ENCODE measurements at regions not wholly inside any gene's neighbourhood (a gene's known extent, or its start where the extent isn't known, plus 50 kb on each side); places are given as distances from the start of the nearest gene placed in this dataset.

DNA sequence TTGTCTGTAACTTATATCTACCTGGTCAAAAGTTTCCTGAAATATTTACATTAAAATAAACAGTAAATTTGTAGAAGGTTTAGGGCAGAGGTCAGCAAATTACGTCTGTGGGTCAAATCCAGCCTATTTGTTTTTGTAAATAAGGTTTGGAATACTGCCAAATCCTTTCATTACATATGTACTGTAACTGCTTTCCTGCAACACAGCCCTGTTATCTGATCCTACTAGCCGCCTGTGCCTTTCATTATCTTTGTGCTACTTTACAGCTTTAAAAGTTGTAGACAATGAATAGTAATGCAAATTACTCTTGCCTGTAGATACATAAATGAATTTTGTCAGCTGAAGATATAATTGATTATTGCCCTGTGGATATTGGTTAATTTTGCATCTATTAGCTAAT is 369.6 kb upstream of the SLC7A11 start:
- no peak overlapping the region for H3K4me3 ChIP-seq (ENCODE audit: control insufficient read depth, low read depth, low read length)

DNA sequence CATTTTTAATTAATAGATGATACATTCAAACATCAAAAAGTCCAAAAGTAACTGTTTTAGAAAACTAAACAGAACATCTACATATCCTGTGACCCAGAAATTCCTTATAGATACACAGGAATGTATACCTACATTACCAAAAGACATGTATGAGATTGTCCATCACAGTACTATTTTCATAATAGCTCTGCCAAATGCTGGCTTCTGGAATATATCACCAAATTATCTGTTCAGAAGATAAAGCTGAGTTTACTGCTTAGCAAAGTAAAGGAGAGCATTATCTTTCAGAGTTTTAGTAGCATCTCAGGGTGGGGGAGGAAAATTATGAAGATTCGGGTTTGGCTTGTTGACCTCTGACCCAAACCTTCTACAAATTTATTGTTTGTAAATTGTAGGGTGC is 368.9 kb upstream of the SLC7A11 start:
- TF ChIP-seq, protein P1, sequence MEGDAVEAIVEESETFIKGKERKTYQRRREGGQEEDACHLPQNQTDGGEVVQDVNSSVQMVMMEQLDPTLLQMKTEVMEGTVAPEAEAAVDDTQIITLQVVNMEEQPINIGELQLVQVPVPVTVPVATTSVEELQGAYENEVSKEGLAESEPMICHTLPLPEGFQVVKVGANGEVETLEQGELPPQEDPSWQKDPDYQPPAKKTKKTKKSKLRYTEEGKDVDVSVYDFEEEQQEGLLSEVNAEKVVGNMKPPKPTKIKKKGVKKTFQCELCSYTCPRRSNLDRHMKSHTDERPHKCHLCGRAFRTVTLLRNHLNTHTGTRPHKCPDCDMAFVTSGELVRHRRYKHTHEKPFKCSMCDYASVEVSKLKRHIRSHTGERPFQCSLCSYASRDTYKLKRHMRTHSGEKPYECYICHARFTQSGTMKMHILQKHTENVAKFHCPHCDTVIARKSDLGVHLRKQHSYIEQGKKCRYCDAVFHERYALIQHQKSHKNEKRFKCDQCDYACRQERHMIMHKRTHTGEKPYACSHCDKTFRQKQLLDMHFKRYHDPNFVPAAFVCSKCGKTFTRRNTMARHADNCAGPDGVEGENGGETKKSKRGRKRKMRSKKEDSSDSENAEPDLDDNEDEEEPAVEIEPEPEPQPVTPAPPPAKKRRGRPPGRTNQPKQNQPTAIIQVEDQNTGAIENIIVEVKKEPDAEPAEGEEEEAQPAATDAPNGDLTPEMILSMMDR (conservative IDR thresholded peaks at IDR 0.05; ENCODE audit: control insufficient read depth, insufficient read depth, low read depth, low read length): no peak
- no peak for DNase-seq (ENCODE audit: low read depth)
- no peak overlapping the region for H3K4me3 ChIP-seq (ENCODE audit: control insufficient read depth, low read depth, low read length)

More for the DNA sequence above, 369.6 kb upstream of the SLC7A11 start:
- DNase-seq (ENCODE audit: low read depth): no peak
- TF ChIP-seq, protein P1 (conservative IDR thresholded peaks at IDR 0.05; ENCODE audit: control insufficient read depth, insufficient read depth, low read depth, low read length): no peak

DNA sequence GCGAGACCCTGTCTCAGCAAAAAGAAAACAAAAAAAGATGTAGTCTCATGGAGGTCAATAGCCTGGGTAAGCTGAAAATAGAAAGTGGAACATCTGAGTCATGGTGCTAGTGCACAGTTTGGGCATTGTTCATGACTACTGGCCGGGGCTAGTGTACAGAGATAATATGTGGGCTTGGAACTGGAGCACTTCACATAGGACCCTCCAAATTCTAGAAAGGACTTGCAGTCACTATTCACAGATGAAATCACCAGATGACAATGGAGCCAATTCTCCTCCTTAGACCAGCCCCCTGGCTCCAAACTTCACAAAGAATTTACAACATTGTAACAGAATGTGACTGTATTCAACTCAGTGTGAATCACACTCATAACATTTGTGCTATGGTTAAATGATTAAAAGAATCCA is 367.8 kb upstream of the SLC7A11 start:
- TF ChIP-seq, protein P1 (conservative IDR thresholded peaks at IDR 0.05; ENCODE audit: control insufficient read depth, insufficient read depth, low read depth, low read length): no peak
- H3K4me3 ChIP-seq (ENCODE audit: control insufficient read depth, low read depth, low read length): no peak overlapping the region
- peak; percentile 69 for DNase-seq (ENCODE audit: low read depth)

DNA sequence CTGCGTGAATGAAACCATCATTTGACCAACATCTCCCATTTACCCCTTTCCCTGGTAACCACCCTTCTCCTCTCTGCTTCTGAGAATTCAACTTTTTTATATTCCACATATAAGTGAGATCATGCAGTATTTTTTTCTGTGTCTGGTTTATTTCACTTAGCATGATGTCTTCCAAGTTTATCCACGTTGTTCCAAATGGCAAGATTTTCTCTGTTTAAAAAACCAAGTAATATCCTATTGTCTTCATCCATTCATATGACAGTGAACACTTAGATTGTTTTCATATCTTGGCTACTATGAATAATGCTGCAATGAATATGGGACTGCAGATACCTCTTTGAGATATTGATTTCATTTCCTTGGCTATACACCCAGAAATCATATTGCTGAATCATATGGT is 362.4 kb upstream of the SLC7A11 start:
- TF ChIP-seq, protein P1 (conservative IDR thresholded peaks at IDR 0.05; ENCODE audit: control insufficient read depth, insufficient read depth, low read depth, low read length): no peak
- H3K4me3 ChIP-seq (ENCODE audit: control insufficient read depth, low read depth, low read length): no peak overlapping the region
- DNase-seq (ENCODE audit: low read depth): no peak

DNA sequence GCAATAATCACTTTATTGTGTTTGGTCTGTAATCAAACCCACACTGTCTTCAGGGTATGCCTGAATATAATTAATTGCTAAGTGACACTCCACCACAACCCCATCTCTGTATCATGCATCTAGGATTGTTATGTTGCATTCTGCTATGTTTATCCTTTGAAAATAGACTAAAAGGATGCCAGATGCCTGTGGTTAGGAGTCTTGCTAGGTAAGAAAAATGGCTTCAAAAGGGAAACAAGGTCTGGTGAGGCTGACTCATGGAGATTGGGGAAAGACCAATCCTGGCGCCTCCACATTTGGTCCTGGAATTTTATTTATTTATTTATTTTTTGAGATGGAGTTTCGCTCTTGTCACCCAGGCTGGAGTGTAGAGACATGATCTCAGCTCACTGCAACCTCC is 360.5 kb upstream of the SLC7A11 start:
- TF ChIP-seq, protein P1 (conservative IDR thresholded peaks at IDR 0.05; ENCODE audit: control insufficient read depth, insufficient read depth, low read depth, low read length): no peak
- H3K4me3 ChIP-seq (ENCODE audit: control insufficient read depth, low read depth, low read length): no peak overlapping the region
- no peak for DNase-seq (ENCODE audit: low read depth)

DNA sequence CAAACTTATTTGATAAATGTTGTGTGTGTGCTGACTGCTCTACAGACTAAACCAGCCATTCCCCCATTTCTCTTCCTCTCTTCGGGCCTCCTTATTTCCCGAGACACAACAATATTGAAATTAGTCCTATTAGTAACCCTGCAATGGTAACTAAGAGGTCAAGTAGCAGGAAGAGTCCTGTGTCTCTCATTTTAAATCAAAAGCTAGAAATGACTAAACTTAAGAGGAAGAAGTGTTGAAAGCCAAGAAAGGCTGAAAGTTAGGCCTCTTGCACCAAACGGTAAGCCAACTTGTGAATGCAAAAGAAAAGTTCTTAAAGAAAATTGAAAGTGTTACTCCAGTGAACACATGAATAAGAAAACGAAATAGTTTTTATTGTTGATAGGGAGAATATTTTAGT is 357.8 kb upstream of the SLC7A11 start:
- H3K4me3 ChIP-seq (ENCODE audit: control insufficient read depth, low read depth, low read length): no peak overlapping the region
- TF ChIP-seq, protein P1 (conservative IDR thresholded peaks at IDR 0.05; ENCODE audit: control insufficient read depth, insufficient read depth, low read depth, low read length): no peak
- DNase-seq (ENCODE audit: low read depth): no peak

DNA sequence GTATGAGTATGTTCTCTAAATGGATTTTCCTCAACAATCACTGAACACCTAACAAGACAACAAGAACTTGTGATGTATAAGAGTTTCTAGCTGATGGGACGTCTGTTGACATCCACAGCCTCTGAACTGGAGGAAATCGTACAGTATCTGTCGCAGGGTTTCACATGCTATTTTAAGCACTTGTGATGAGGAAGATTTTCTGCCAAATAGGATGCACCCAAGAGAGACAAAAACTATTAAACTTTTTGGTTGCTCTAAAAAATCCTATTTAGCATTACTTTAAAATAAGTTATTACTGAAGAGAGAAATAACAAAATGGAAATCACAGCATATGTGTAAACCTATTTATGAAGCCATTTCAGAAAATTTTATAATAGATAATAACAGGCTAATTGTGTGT is 356.1 kb upstream of the SLC7A11 start:
- TF ChIP-seq, protein P1 (conservative IDR thresholded peaks at IDR 0.05; ENCODE audit: control insufficient read depth, insufficient read depth, low read depth, low read length): no peak
- no peak for DNase-seq (ENCODE audit: low read depth)
- H3K4me3 ChIP-seq (ENCODE audit: control insufficient read depth, low read depth, low read length): no peak overlapping the region

Measured in fibroblast of mammary gland (primary cell).